ENCODE measurements at regions not wholly inside any gene's neighbourhood (a gene's known extent, or its start where the extent isn't known, plus 50 kb on each side); places are given as distances from the start of the nearest gene placed in this dataset.

- H3K27ac ChIP-seq (ENCODE audit: insufficient read depth, low read depth, low read length): no peak overlapping the region
- dilution Hi-C loops (cut with MboI; ENCODE audit: extremely low pct_ligation_motif_present, low sequenced_read_pairs): no loop called here
Observed at GRCh38 chr12:24374452-24374851, 425.0 kb upstream of the SOX5 start.

GRCh38 chr12:24373004-24373403 is 423.5 kb upstream of the SOX5 start:
- intact Hi-C loops (cut with micrococcal nuclease): no loop called here
- CTCF ChIA-PET: no interaction called here
- Histone ChIP-seq H3K27ac (ENCODE audit: insufficient read depth, low read depth, low read length) (no peak overlapping the region), H3K4me3 (replicated peaks in 1 of 3; ENCODE audit: insufficient read depth in 1 of 3, low read depth in 1 of 3, low read length in 3 of 3) (no peak overlapping the region), H4K20me1 (replicated peaks; ENCODE audit: control insufficient read depth, extremely low read depth, insufficient read depth, low read length) (no peaks in the 10 kb centered on the region), H3K4me1 (ENCODE audit: control insufficient read depth, extremely low read depth, insufficient read depth, low read length) (no peaks in the 10 kb centered on the region), H3K4me2 (ENCODE audit: insufficient read depth, low read length) (no peak overlapping the region), H3K9me3 (replicated peaks; ENCODE audit: control insufficient read depth, insufficient read depth, low read length) (no peaks in the 10 kb centered on the region), H3K9ac (replicated peaks; ENCODE audit: extremely low read depth, insufficient read depth, low read length) (no peak overlapping the region), H3K79me2 (ENCODE audit: control insufficient read depth, insufficient read depth, low read length) (no peaks in the 10 kb centered on the region), H3K36me3 (ENCODE audit: control insufficient read depth in 2 of 2, extremely low read depth in 1 of 2, insufficient read depth in 2 of 2, low read length in 2 of 2) (no peaks in the 10 kb centered on the region), H2AFZ (ENCODE audit: low read depth, low read length) (no peak overlapping the region), H3K9me1 (replicated peaks; ENCODE audit: control insufficient read depth, extremely low read depth, insufficient read depth, low read length) (no peaks in the 10 kb centered on the region), H3K27me3 (ENCODE audit: control insufficient read depth in 2 of 2, insufficient read depth in 2 of 2, low read length in 2 of 2) (no peaks in the 10 kb centered on the region)
- no TSS peak for BruUV-seq (replicated peaks)
- no peak for DNase-seq (ENCODE audit: low read depth, low spot score)
- POLR2A ChIA-PET: no interaction called here
- no peak for TF ChIP-seq POLR2A (IDR thresholded peaks at IDR 0.05; ENCODE audit: low read depth, low read length)
- no peak for TF ChIP-seq MYC (IDR thresholded peaks at IDR 0.05; ENCODE audit: low read depth, low read length)
- dilution Hi-C loops (cut with MboI; ENCODE audit: extremely low pct_ligation_motif_present, low sequenced_read_pairs): no loop called here
- FAIRE-seq: no peak

More at GRCh38 chr12:24374452-24374851, 425.0 kb upstream of the SOX5 start:
- Histone ChIP-seq H3K27me3 (ENCODE audit: control insufficient read depth in 2 of 2, insufficient read depth in 2 of 2, low read length in 2 of 2) (no peaks in the 10 kb centered on the region), H3K79me2 (ENCODE audit: control insufficient read depth, insufficient read depth, low read length) (no peaks in the 10 kb centered on the region), H3K9me1 (replicated peaks; ENCODE audit: control insufficient read depth, extremely low read depth, insufficient read depth, low read length) (no peaks in the 10 kb centered on the region), H3K4me3 (replicated peaks in 1 of 3; ENCODE audit: insufficient read depth in 1 of 3, low read depth in 1 of 3, low read length in 3 of 3) (no peak overlapping the region), H3K9ac (replicated peaks; ENCODE audit: extremely low read depth, insufficient read depth, low read length) (no peak overlapping the region), H2AFZ (ENCODE audit: low read depth, low read length) (no peak overlapping the region), H3K9me3 (replicated peaks; ENCODE audit: control insufficient read depth, insufficient read depth, low read length) (no peaks in the 10 kb centered on the region), H3K36me3 (ENCODE audit: control insufficient read depth in 2 of 2, extremely low read depth in 1 of 2, insufficient read depth in 2 of 2, low read length in 2 of 2) (no peaks in the 10 kb centered on the region), H3K4me2 (ENCODE audit: insufficient read depth, low read length) (no peak overlapping the region), H4K20me1 (replicated peaks; ENCODE audit: control insufficient read depth, extremely low read depth, insufficient read depth, low read length) (no peaks in the 10 kb centered on the region), H3K4me1 (ENCODE audit: control insufficient read depth, extremely low read depth, insufficient read depth, low read length) (no peaks in the 10 kb centered on the region)
- DNase-seq (ENCODE audit: low read depth, low spot score) (no peak), FAIRE-seq (no peak)
- intact Hi-C loops (cut with micrococcal nuclease): no loop called here
- ChIA-PET CTCF (interaction anchor here (2.0 kb wide), 1 partner anchor 15 kb away, joined by 4 read pairs; no protein-coding TSS in a partner anchor), POLR2A (no interaction called here)
- TF ChIP-seq POLR2A (IDR thresholded peaks at IDR 0.05; ENCODE audit: low read depth, low read length) (no peak), EZH2 (IDR thresholded peaks at IDR 0.05; ENCODE audit: borderline replicate concordance, low read depth, low read length, severe bottlenecking) (no peak), MAX (IDR thresholded peaks at IDR 0.05; ENCODE audit: insufficient read depth, insufficient read length) (no peak), MYC (IDR thresholded peaks at IDR 0.05; ENCODE audit: low read depth, low read length) (no peak), JUN (IDR thresholded peaks at IDR 0.05; ENCODE audit: borderline replicate concordance, insufficient read depth, insufficient read length, low read depth) (no peak)
- no TSS peak for BruUV-seq (replicated peaks)
